HUES48 (cell line): ENCODE measurements at regions not wholly inside any gene's neighbourhood (a gene's known extent, or its start where the extent isn't known, plus 50 kb on each side); places are given as distances from the start of the nearest gene placed in this dataset.

Experiments used
- H3K27ac ChIP-seq: one replicate; pipeline ENCODE4 v1.7.0; 2013; ENCODE audit warnings: low read depth, low read length, inconsistent platforms
- H3K27me3 ChIP-seq: 2 replicates; pipeline ENCODE4 v1.6.1; 2013; ENCODE audit warnings: mild to moderate bottlenecking, low read length; ENCODE audit not compliant: control insufficient read depth, insufficient read depth
- H3K36me3 ChIP-seq: 2 replicates; pipeline ENCODE4 v1.6.1; 2013; ENCODE audit warnings: low read length; ENCODE audit not compliant: control insufficient read depth, insufficient read depth
- H3K4me1 ChIP-seq: 2 replicates; pipeline ENCODE4 v1.6.1; 2013; ENCODE audit warnings: mild to moderate bottlenecking, low read length; ENCODE audit not compliant: control insufficient read depth, insufficient read depth
- H3K4me3 ChIP-seq: 2 replicates; pipeline ENCODE4 v1.5.1; 2013; ENCODE audit warnings: mild to moderate bottlenecking, low read depth, low read length
- H3K9ac ChIP-seq: 2 replicates; pipeline ENCODE4 v1.6.1; 2013; ENCODE audit warnings: mild to moderate bottlenecking, low read depth, low read length, moderate library complexity
- H3K9me3 ChIP-seq: 2 replicates; pipeline ENCODE4 v1.6.1; 2013; ENCODE audit warnings: low read length; ENCODE audit not compliant: control insufficient read depth, insufficient read depth

- Histone ChIP-seq H3K27me3 (no peaks in the 10 kb centered on the region), H3K9ac (no peak overlapping the region), H3K4me1 (no peaks in the 10 kb centered on the region; the same call in 1 of the 2 replicates), H3K4me3 (no peak overlapping the region), H3K9me3 (no peaks in the 10 kb centered on the region), H3K27ac (no peak overlapping the region), H3K36me3 (no peaks in the 10 kb centered on the region)
Measured at GRCh38 chr6:105799056-105799455, 287.1 kb upstream of the PRDM1 start.

- Histone ChIP-seq H3K27me3 (no peaks in the 10 kb centered on the region), H3K9me3 (no peaks in the 10 kb centered on the region), H3K4me1 (no peaks in the 10 kb centered on the region; the same call in 1 of the 2 replicates), H3K36me3 (no peaks in the 10 kb centered on the region), H3K4me3 (no peak overlapping the region), H3K27ac (no peak overlapping the region), H3K9ac (no peak overlapping the region)
Measured at GRCh38 chr6:105797983-105798453, 288.1 kb upstream of the PRDM1 start.

- no peak overlapping the region for H3K27ac ChIP-seq
Measured at GRCh38 chr6:105797286-105797979, 288.7 kb upstream of the PRDM1 start.

GRCh38 chr6:105795913-105796517 is 290.1 kb upstream of the PRDM1 start:
- no peak overlapping the region for H3K4me3 ChIP-seq

More at GRCh38 chr6:105797286-105797979, 288.7 kb upstream of the PRDM1 start:
- no peaks in the 10 kb centered on the region; the same call in 1 of the 2 replicates for H3K4me1 ChIP-seq
- H3K4me3 ChIP-seq = no peak overlapping the region
- no peaks in the 10 kb centered on the region for H3K36me3 ChIP-seq
- H3K9me3 ChIP-seq = no peaks in the 10 kb centered on the region
- no peak overlapping the region for H3K9ac ChIP-seq
- no peaks in the 10 kb centered on the region for H3K27me3 ChIP-seq

DNA sequence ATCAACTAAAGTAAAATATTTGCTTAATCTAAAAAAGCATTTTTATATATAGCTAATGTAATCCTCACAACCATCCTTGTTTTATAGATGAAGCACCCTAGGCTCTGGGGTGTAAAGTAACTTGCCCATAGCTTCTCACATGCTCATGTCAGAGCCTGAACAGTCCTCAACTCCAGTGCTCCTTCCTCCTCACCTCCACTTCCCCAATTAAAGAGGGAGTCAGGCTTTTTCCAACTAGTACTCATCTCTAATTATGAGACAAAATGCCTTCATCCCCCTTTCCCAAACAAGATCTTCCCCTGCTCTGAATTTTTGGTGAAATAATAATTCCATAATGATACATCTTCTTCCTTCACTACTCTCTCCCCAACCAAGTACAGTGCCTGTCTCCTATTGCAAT is 290.8 kb upstream of the PRDM1 start:
- Histone ChIP-seq H3K36me3 (no peaks in the 10 kb centered on the region), H3K4me1 (no peaks in the 10 kb centered on the region; the same call in 1 of the 2 replicates), H3K9me3 (no peaks in the 10 kb centered on the region), H3K27ac (no peak overlapping the region), H3K27me3 (no peaks in the 10 kb centered on the region), H3K9ac (no peak overlapping the region), H3K4me3 (no peak overlapping the region)

More at GRCh38 chr6:105795913-105796517, 290.1 kb upstream of the PRDM1 start:
- Histone ChIP-seq H3K9ac (no peak overlapping the region), H3K27ac (no peak overlapping the region), H3K36me3 (no peaks in the 10 kb centered on the region), H3K9me3 (no peaks in the 10 kb centered on the region), H3K4me1 (no peaks in the 10 kb centered on the region; the same call in 1 of the 2 replicates), H3K27me3 (no peaks in the 10 kb centered on the region)

DNA sequence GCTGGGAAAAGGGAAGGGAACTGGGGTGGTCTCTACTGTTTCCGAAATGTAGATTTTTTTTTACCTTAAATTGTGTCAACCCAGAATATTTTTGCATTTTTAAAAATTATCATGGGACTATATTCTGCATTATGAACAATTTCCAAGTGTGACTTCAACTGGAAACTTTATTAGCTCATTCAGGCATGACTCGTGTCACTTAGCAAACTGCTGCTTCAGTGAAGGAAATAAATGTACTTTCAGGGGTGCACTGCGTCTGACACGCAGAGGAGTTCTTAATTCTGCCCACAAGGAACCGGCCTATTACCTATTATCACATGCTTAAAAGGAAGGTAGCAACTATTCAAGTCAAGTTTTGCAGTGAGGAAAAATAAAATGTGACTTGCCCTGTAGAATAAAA is 291.3 kb upstream of the PRDM1 start:
- no peak overlapping the region for H3K4me3 ChIP-seq
- no peak overlapping the region for H3K9ac ChIP-seq
- H3K27ac ChIP-seq = no peak overlapping the region
- H3K4me1 ChIP-seq = no peaks in the 10 kb centered on the region; the same call in 1 of the 2 replicates
- H3K27me3 ChIP-seq = no peaks in the 10 kb centered on the region
- H3K9me3 ChIP-seq = no peaks in the 10 kb centered on the region
- no peaks in the 10 kb centered on the region for H3K36me3 ChIP-seq

- no peak overlapping the region for H3K27ac ChIP-seq
- H3K9me3 ChIP-seq = no peaks in the 10 kb centered on the region
- no peaks in the 10 kb centered on the region for H3K27me3 ChIP-seq
- H3K4me1 ChIP-seq = no peaks in the 10 kb centered on the region; the same call in 1 of the 2 replicates
- no peak overlapping the region for H3K9ac ChIP-seq
- H3K4me3 ChIP-seq = no peak overlapping the region
- no peaks in the 10 kb centered on the region for H3K36me3 ChIP-seq
Measured at GRCh38 chr6:105794239-105794638, 291.9 kb upstream of the PRDM1 start.

- Histone ChIP-seq H3K9ac (no peak overlapping the region), H3K27me3 (no peaks in the 10 kb centered on the region), H3K9me3 (no peaks in the 10 kb centered on the region), H3K27ac (no peak overlapping the region), H3K4me1 (no peaks in the 10 kb centered on the region; the same call in 1 of the 2 replicates), H3K36me3 (no peaks in the 10 kb centered on the region), H3K4me3 (no peak overlapping the region)
Measured at GRCh38 chr6:105793130-105793529, 293.0 kb upstream of the PRDM1 start.

- H3K27me3 ChIP-seq = no peaks in the 10 kb centered on the region
- no peak overlapping the region for H3K9ac ChIP-seq
- no peaks in the 10 kb centered on the region for H3K9me3 ChIP-seq
- no peak overlapping the region for H3K27ac ChIP-seq
- no peak overlapping the region for H3K4me3 ChIP-seq
- no peaks in the 10 kb centered on the region for H3K36me3 ChIP-seq
- H3K4me1 ChIP-seq = no peaks in the 10 kb centered on the region; the same call in 1 of the 2 replicates
Measured at GRCh38 chr6:105791583-105792318, 294.4 kb upstream of the PRDM1 start.

- Histone ChIP-seq H3K9me3 (no peaks in the 10 kb centered on the region), H3K27me3 (no peaks in the 10 kb centered on the region), H3K27ac (no peak overlapping the region), H3K36me3 (no peaks in the 10 kb centered on the region), H3K9ac (no peak overlapping the region), H3K4me3 (no peak overlapping the region), H3K4me1 (no peaks in the 10 kb centered on the region; the same call in 1 of the 2 replicates)
Measured at GRCh38 chr6:105791179-105791578, 295.0 kb upstream of the PRDM1 start.

- H3K4me3 ChIP-seq = no peak overlapping the region
- H3K9ac ChIP-seq = no peak overlapping the region
- H3K36me3 ChIP-seq = no peaks in the 10 kb centered on the region
- no peaks in the 10 kb centered on the region; the same call in 1 of the 2 replicates for H3K4me1 ChIP-seq
- H3K27me3 ChIP-seq = no peaks in the 10 kb centered on the region
- no peaks in the 10 kb centered on the region for H3K9me3 ChIP-seq
- no peak overlapping the region for H3K27ac ChIP-seq
Measured at GRCh38 chr6:105790635-105791034, 295.5 kb upstream of the PRDM1 start.
